Gastrocnemius medialis (tissue), 4 donors: ENCODE measurements at regions not wholly inside any gene's neighbourhood (a gene's known extent, or its start where the extent isn't known, plus 50 kb on each side); places are given as distances from the start of the nearest gene placed in this dataset.

Experiments
- POLR2A ChIP-seq, 2 donors: fragments of 450-650 bp; IDR thresholded peaks; one replicate each; pipeline ENCODE4 v1.6.1; 2017; ENCODE audit warnings: antibody characterized with exemption in 2 of 2, mild to moderate bottlenecking in 2 of 2, moderate library complexity in 2 of 2
- TF ChIP-seq, protein P1 (sequence below), 5 experiments: fragments of 450-650 bp in 3 of 5; fragments of 200-600 bp in 2 of 5; sonication (generic) in 2 of 5; IDR thresholded peaks in 4 of 5; conservative IDR thresholded peaks in 1 of 5; 1 replicate in 4 of 5; 2 replicates in 1 of 5; pipeline ENCODE4 v1.5.1; 2016 to 2019; ENCODE audit warnings: antibody characterized with exemption in 5 of 5, mild to moderate bottlenecking in 3 of 5, moderate library complexity in 3 of 5

DNA sequence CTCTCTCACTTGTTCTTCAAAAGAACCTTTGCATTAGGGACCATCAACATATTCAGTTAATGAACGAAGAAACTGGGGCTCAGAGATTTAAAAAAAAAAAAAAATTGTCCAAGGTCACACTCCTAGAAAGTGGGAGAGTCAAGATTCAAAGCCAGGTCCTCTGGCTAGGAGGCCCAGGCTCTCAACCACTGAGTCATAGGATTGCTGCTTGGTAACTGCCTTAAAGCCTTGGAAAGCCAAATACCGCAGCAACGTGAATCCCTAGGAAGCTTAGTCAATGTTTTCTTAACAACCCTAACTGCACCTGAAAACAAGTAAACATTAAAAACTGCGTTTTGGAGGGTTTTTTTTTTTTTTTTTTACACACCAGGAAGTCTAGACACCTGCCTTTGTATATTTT lies 156.8 kb downstream of the WNT5A start:
- no peak for TF ChIP-seq POLR2A (IDR thresholded peaks at IDR 0.05)
- TF ChIP-seq, protein P1, sequence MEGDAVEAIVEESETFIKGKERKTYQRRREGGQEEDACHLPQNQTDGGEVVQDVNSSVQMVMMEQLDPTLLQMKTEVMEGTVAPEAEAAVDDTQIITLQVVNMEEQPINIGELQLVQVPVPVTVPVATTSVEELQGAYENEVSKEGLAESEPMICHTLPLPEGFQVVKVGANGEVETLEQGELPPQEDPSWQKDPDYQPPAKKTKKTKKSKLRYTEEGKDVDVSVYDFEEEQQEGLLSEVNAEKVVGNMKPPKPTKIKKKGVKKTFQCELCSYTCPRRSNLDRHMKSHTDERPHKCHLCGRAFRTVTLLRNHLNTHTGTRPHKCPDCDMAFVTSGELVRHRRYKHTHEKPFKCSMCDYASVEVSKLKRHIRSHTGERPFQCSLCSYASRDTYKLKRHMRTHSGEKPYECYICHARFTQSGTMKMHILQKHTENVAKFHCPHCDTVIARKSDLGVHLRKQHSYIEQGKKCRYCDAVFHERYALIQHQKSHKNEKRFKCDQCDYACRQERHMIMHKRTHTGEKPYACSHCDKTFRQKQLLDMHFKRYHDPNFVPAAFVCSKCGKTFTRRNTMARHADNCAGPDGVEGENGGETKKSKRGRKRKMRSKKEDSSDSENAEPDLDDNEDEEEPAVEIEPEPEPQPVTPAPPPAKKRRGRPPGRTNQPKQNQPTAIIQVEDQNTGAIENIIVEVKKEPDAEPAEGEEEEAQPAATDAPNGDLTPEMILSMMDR (IDR thresholded peaks at IDR 0.05 in 4 of 5, conservative IDR thresholded peaks at IDR 0.05 in 1 of 5) = no peak
